Kidney (tissue), 13 donors: ENCODE measurements at regions not wholly inside any gene's neighbourhood (a gene's known extent, or its start where the extent isn't known, plus 50 kb on each side); places are given as distances from the start of the nearest gene placed in this dataset.
A peak's percentile ranks its signal among the peaks of the same experiment; 100 is the strongest.

Source experiments
- DNase-seq, 5 donors: peaks; one replicate each; pipeline ENCODE4 v3.0.0-alpha.2; 2013 to 2020
- FAIRE-seq: peaks from 2 replicates; lab custom pipeline; 2012; peaks lifted over from hg19 to GRCh38; lab: Jason Lieb, UNC
- H3K27ac ChIP-seq, 2 donors: one replicate each; pipeline ENCODE4 v1.7.0; 2013; ENCODE audit warnings: low read depth in 2 of 2, low read length in 2 of 2, inconsistent platforms in 1 of 2
- H3K27me3 ChIP-seq: one replicate; pipeline ENCODE4 v1.7.1; 2013; ENCODE audit warnings: low read length, inconsistent platforms; ENCODE audit not compliant: control insufficient read depth, insufficient read depth
- H3K36me3 ChIP-seq, 3 donors: one replicate each; pipeline versions ENCODE4 v1.7.0 to v1.7.1; 2013; ENCODE audit warnings: low read length in 3 of 3, control low read depth in 1 of 3, inconsistent platforms in 1 of 3; ENCODE audit not compliant: insufficient read depth in 3 of 3, control insufficient read depth in 2 of 3
- H3K4me1 ChIP-seq, 3 donors: one replicate each; pipeline versions ENCODE4 v1.7.0 to v1.7.1; 2013; ENCODE audit warnings: low read length in 3 of 3, inconsistent platforms in 1 of 3, low read depth in 1 of 3; ENCODE audit not compliant: control insufficient read depth in 2 of 3, insufficient read depth in 2 of 3
- H3K4me3 ChIP-seq, 3 donors: one replicate each; pipeline versions ENCODE4 v1.7.0 to v1.8.1; 2013; ENCODE audit warnings: low read length in 3 of 3, control low read depth in 1 of 3, inconsistent platforms in 1 of 3
- H3K9ac ChIP-seq, 3 donors: one replicate each; pipeline versions ENCODE4 v1.7.0 to v1.7.1; 2013; ENCODE audit warnings: low read length in 3 of 3, control low read depth in 1 of 3, inconsistent platforms in 1 of 3
- H3K9me3 ChIP-seq, 3 donors: one replicate each; pipeline versions ENCODE4 v1.7.0 to v1.7.1; 2013; ENCODE audit warnings: low read length in 3 of 3, control low read depth in 1 of 3, inconsistent platforms in 1 of 3; ENCODE audit not compliant: control insufficient read depth in 2 of 3, insufficient read depth in 1 of 3
- intact Hi-C: fragments of 100-400 bp; cut with DNase I; formaldehyde crosslinking; loops from one replicate; pipeline ENCODE4 v1.11.1; 2022
- TF ChIP-seq, protein P1 (sequence below): IDR thresholded peaks from 3 replicates; pipeline ENCODE4 v1.5.1; 2012; ENCODE audit warnings: mild to moderate bottlenecking, moderate library complexity, borderline replicate concordance; ENCODE audit not compliant: insufficient read depth; ENCODE audit errors: extremely low read depth
- donor health status: control.
- donor health status: control.
- donor health status: control.
- donor health status: control.
- donor health status: control.
- donor health status: DM: yes; HTN: yes; CAD: no.
- donor health status: Normal renal cell carcinoma (clear cell type).

DNA sequence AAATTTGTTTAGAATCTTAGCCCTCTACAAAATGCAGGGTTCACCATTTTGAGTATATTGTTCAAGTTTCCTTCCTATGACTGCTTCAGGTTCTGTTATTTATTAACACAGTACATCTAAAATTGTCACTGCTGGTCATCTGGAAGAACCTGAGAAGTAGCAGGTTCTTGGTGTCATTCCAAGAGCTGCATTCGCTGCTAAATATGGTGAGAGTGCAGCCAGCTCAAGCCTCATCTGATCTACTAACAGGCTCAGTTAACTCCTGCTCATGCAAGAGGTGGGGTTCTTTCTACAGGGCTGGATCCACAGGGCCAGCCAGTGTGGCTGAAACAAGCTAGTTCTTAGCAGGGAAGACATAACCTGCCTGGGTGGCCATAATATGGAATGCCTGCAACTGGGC lies 1946.1 kb downstream of the TP53TG3F start:
- Histone ChIP-seq H3K4me1 (no peaks in the 10 kb centered on the region), H3K36me3 (no peaks in the 10 kb centered on the region), H3K4me3 (no peak overlapping the region), H3K27ac (no peak overlapping the region), H3K27me3 (no peaks in the 10 kb centered on the region), H3K9ac (no peak overlapping the region), H3K9me3 (peaks cover 0 to 4% (median 0%) of the 10 kb centered on the region in 3 donors)
- no peak for DNase-seq
- FAIRE-seq = no peak
- TF ChIP-seq, protein P1, sequence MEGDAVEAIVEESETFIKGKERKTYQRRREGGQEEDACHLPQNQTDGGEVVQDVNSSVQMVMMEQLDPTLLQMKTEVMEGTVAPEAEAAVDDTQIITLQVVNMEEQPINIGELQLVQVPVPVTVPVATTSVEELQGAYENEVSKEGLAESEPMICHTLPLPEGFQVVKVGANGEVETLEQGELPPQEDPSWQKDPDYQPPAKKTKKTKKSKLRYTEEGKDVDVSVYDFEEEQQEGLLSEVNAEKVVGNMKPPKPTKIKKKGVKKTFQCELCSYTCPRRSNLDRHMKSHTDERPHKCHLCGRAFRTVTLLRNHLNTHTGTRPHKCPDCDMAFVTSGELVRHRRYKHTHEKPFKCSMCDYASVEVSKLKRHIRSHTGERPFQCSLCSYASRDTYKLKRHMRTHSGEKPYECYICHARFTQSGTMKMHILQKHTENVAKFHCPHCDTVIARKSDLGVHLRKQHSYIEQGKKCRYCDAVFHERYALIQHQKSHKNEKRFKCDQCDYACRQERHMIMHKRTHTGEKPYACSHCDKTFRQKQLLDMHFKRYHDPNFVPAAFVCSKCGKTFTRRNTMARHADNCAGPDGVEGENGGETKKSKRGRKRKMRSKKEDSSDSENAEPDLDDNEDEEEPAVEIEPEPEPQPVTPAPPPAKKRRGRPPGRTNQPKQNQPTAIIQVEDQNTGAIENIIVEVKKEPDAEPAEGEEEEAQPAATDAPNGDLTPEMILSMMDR = no peak
- intact Hi-C loops = no loop called here

DNA sequence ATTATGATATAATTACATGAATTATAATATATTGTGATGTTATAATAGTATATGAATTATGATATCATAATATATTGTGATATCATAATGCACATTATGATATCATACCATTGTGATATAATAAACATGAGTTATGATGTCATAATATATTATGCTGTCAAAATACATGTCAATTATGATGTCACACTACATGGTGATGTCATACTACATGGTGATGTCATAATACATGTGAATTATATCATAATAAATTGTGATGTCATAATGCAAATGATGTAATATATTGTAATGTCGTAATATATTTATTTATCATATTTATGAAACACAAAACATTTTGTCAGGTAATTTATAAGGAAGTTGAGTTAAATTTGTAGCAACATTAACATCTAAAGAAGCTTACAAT lies 1950.1 kb downstream of the TP53TG3F start:
- H3K4me3 ChIP-seq = no peak overlapping the region
- intact Hi-C loops = no loop called here
- peaks cover 0 to 8% (median 0%) of the 10 kb centered on the region in 3 donors for H3K9me3 ChIP-seq
- no peaks in the 10 kb centered on the region for H3K36me3 ChIP-seq
- H3K4me1 ChIP-seq = no peaks in the 10 kb centered on the region
- H3K27me3 ChIP-seq = no peaks in the 10 kb centered on the region
- TF ChIP-seq, protein P1 = no peak
- no peak overlapping the region for H3K27ac ChIP-seq
- FAIRE-seq = peak; percentile 74
- DNase-seq = no peak
- no peak overlapping the region for H3K9ac ChIP-seq

DNA sequence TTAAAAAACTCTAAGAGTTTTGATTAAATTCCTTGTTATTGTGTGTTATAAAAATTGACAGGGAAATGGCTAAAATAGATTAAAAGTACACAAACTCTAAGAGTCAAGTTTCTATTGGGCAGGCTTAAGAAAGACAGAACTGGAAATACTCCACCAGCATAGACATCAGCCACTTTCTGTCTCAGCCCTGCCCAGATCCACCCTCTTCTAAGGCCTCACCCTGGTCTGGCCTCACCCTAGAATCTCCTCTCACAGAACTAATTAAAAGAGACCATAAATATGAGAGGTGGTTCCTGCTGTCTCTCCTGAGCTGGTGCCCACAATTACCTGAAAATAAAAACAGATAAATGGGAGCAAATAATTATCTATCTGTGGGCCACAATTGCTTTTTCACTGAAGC lies 1951.0 kb downstream of the TP53TG3F start:
- no peak overlapping the region for H3K9ac ChIP-seq
- no peak overlapping the region for H3K4me3 ChIP-seq
- DNase-seq = no peak
- H3K27ac ChIP-seq = no peak overlapping the region
- peaks cover 0 to 8% (median 0%) of the 10 kb centered on the region in 3 donors for H3K9me3 ChIP-seq
- FAIRE-seq = no peak
- H3K27me3 ChIP-seq = no peaks in the 10 kb centered on the region
- intact Hi-C loops = no loop called here
- no peaks in the 10 kb centered on the region for H3K4me1 ChIP-seq
- TF ChIP-seq, protein P1 = no peak
- H3K36me3 ChIP-seq = no peaks in the 10 kb centered on the region

DNA sequence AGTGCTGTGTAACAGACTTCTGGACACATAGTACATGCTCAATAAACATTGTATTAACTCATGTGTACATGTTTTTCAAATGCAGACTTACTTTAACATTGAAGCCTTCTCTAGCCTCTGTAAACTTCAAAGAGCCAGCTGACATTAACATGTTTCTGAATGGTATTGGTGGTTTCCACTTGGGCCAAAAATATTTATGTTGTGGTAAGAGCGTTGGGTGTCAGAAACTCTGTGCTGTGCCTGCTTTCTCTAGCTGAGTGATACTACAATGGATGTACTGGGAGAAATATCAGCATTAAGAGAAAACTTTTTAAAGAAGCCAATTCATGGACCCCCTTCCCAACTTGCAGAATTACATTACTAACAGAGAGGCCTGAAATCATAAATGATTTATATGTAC lies 1951.7 kb downstream of the TP53TG3F start:
- no peak for FAIRE-seq
- H3K27ac ChIP-seq = no peak overlapping the region

More for the DNA sequence above, 1951.7 kb downstream of the TP53TG3F start:
- no peak for DNase-seq
- Histone ChIP-seq H3K4me1 (no peaks in the 10 kb centered on the region), H3K36me3 (no peaks in the 10 kb centered on the region), H3K9ac (no peak overlapping the region), H3K9me3 (peaks cover 0 to 8% (median 0%) of the 10 kb centered on the region in 3 donors), H3K27me3 (no peaks in the 10 kb centered on the region), H3K4me3 (no peak overlapping the region)
- TF ChIP-seq, protein P1 = no peak
- intact Hi-C loops = no loop called here
